ENCODE measurements at regions not wholly inside any gene's neighbourhood (a gene's known extent, or its start where the extent isn't known, plus 50 kb on each side); places are given as distances from the start of the nearest gene placed in this dataset.

GRCh38 chr7:9856668-9857067 lies 1117.0 kb upstream of the PHF14 start:
- H3K4me3 ChIP-seq (ENCODE audit: low read depth, low read length), result no peak overlapping the region
- no peaks in the 10 kb centered on the region for H3K9me3 ChIP-seq (ENCODE audit: control insufficient read depth, low read length)
- no peaks in the 10 kb centered on the region for H3K4me1 ChIP-seq
- H3K27ac ChIP-seq, result no peak overlapping the region
- H3K4me2 ChIP-seq (ENCODE audit: low read length), result no peak overlapping the region
- H2AFZ ChIP-seq, result no peak overlapping the region
- no peaks in the 10 kb centered on the region for H3K36me3 ChIP-seq (ENCODE audit: control insufficient read depth, insufficient read depth, low read length)
- H3K27me3 ChIP-seq (ENCODE audit: control insufficient read depth, insufficient read depth, low read length), result no peaks in the 10 kb centered on the region
- no peak overlapping the region for H3K9ac ChIP-seq
- TF ChIP-seq CTCF (IDR thresholded peaks at IDR 0.05), result no peak
- H3K79me2 ChIP-seq, result no peaks in the 10 kb centered on the region

GRCh38 chr7:9863545-9863944 lies 1110.1 kb upstream of the PHF14 start:
- Histone ChIP-seq H3K79me2 (no peaks in the 10 kb centered on the region), H3K27me3 (ENCODE audit: control insufficient read depth, insufficient read depth, low read length) (no peaks in the 10 kb centered on the region), H3K4me2 (ENCODE audit: low read length) (no peak overlapping the region), H3K9me3 (ENCODE audit: control insufficient read depth, low read length) (no peaks in the 10 kb centered on the region), H3K4me3 (ENCODE audit: low read depth, low read length) (no peak overlapping the region), H3K27ac (no peak overlapping the region), H3K9ac (no peak overlapping the region), H3K36me3 (ENCODE audit: control insufficient read depth, insufficient read depth, low read length) (no peaks in the 10 kb centered on the region), H3K4me1 (no peaks in the 10 kb centered on the region), H2AFZ (no peak overlapping the region)
- TF ChIP-seq CTCF (IDR thresholded peaks at IDR 0.05), result no peak

DNA sequence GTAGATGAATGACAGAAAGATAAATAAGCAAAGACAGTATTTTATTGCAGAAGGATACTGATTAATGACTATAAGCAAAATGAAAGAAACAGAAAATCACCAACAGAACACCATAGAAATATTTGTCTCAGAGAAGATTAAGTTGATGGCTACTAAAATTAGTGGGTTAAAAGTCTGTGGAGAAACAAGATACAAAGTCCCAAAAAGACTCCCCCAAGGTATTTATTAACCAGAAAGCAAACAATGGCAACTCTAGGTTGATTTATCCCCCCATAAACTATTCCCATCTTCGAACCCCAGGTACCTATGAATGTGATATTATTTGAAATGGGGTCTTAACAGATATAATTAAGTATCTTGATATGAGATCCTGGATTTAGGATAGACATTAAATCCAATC lies 1104.5 kb upstream of the PHF14 start:
- Histone ChIP-seq H3K27me3 (ENCODE audit: control insufficient read depth, insufficient read depth, low read length) (no peaks in the 10 kb centered on the region), H2AFZ (no peak overlapping the region), H3K9ac (no peak overlapping the region), H3K36me3 (ENCODE audit: control insufficient read depth, insufficient read depth, low read length) (no peaks in the 10 kb centered on the region), H3K4me3 (ENCODE audit: low read depth, low read length) (no peak overlapping the region), H3K27ac (no peak overlapping the region), H3K4me1 (no peaks in the 10 kb centered on the region), H3K4me2 (ENCODE audit: low read length) (no peak overlapping the region), H3K79me2 (no peaks in the 10 kb centered on the region), H3K9me3 (ENCODE audit: control insufficient read depth, low read length) (no peaks in the 10 kb centered on the region)
- no peak for TF ChIP-seq CTCF (IDR thresholded peaks at IDR 0.05)

GRCh38 chr7:9869566-9869965 lies 1104.1 kb upstream of the PHF14 start:
- Histone ChIP-seq H3K9me3 (ENCODE audit: control insufficient read depth, low read length) (no peaks in the 10 kb centered on the region), H2AFZ (no peak overlapping the region), H3K27ac (no peak overlapping the region), H3K4me1 (no peaks in the 10 kb centered on the region), H3K36me3 (ENCODE audit: control insufficient read depth, insufficient read depth, low read length) (no peaks in the 10 kb centered on the region), H3K4me3 (ENCODE audit: low read depth, low read length) (no peak overlapping the region), H3K79me2 (no peaks in the 10 kb centered on the region), H3K9ac (no peak overlapping the region), H3K27me3 (ENCODE audit: control insufficient read depth, insufficient read depth, low read length) (no peaks in the 10 kb centered on the region), H3K4me2 (ENCODE audit: low read length) (no peak overlapping the region)
- no peak for TF ChIP-seq CTCF (IDR thresholded peaks at IDR 0.05)

DNA sequence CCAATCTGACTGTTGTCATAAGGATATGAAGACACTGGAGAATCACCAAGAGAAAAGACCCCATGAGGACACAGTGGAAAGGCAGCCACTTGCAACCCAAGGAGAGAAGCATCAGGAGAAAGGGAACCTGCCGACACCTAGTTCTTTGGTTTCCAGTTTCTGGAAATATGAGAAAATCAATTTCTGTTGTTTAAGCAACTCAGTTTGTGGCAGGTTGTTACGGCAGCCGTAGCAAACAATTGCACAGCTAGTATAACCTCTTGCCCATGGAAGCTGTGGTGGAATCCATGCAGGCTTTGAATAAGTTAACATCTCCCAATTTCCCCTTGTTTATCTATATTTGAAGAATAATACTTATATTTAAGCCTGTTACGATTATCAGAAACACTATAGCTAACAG lies 1103.0 kb upstream of the PHF14 start:
- Histone ChIP-seq H3K4me3 (ENCODE audit: low read depth, low read length) (no peak overlapping the region), H2AFZ (no peak overlapping the region), H3K4me1 (no peaks in the 10 kb centered on the region), H3K36me3 (ENCODE audit: control insufficient read depth, insufficient read depth, low read length) (no peaks in the 10 kb centered on the region), H3K9ac (no peak overlapping the region), H3K9me3 (ENCODE audit: control insufficient read depth, low read length) (no peaks in the 10 kb centered on the region), H3K79me2 (no peaks in the 10 kb centered on the region), H3K27ac (no peak overlapping the region), H3K4me2 (ENCODE audit: low read length) (no peak overlapping the region), H3K27me3 (ENCODE audit: control insufficient read depth, insufficient read depth, low read length) (no peaks in the 10 kb centered on the region)
- TF ChIP-seq CTCF (IDR thresholded peaks at IDR 0.05), result no peak

Data from parathyroid adenoma (tissue), 2 donors.